A549 (cell line): ENCODE measurements at regions not wholly inside any gene's neighbourhood (a gene's known extent, or its start where the extent isn't known, plus 50 kb on each side); places are given as distances from the start of the nearest gene placed in this dataset.

Experiments
- CEBPB ChIP-seq, 2 experiments: fragments of >200 bp in 1 of 2; sonication (Bioruptor Twin) in 1 of 2; formaldehyde crosslinking in 1 of 2; IDR thresholded peaks; 2 replicates each; pipeline ENCODE4 v1.6.1; 2012 to 2016
- CTCF ChIP-seq: fragments of >200 bp; sonication (Bioruptor Twin); formaldehyde crosslinking; IDR thresholded peaks from 3 replicates; pipeline ENCODE4 v1.5.1; 2016
- EP300 ChIP-seq, 2 experiments: fragments of >200 bp; sonication (Bioruptor Twin); formaldehyde crosslinking; IDR thresholded peaks; 2 replicates in 1 of 2; 3 replicates in 1 of 2; pipeline ENCODE4 v1.6.1; 2016 to 2017
- HMGXB4 ChIP-seq: fragments of 250-450 bp; sonication (Bioruptor Pico); IDR thresholded peaks from 2 replicates; pipeline ENCODE4 v1.5.0; 2021; ENCODE audit warnings: mild to moderate bottlenecking, moderate library complexity, borderline replicate concordance
- PHF8 ChIP-seq: fragments of 200-600 bp; sonication (generic); IDR thresholded peaks from 2 replicates; pipeline ENCODE4 v1.6.1; 2016; ENCODE audit warnings: low read depth, mild to moderate bottlenecking, antibody characterized with exemption, moderate library complexity, borderline replicate concordance
- POLR2A ChIP-seq: IDR thresholded peaks from 2 replicates; pipeline ENCODE4 v1.6.1; 2012; ENCODE audit warnings: mild to moderate bottlenecking, low read length
- REST ChIP-seq: fragments of 200-600 bp; sonication (generic); IDR thresholded peaks from 2 replicates; pipeline ENCODE4 v1.6.1; 2016; ENCODE audit warnings: antibody characterized with exemption, mild to moderate bottlenecking, moderate library complexity

- TF ChIP-seq CTCF, result no peak
- no peak for TF ChIP-seq POLR2A
- TF ChIP-seq EP300 (IDR thresholded peaks at IDR 0.05), result no peak
- TF ChIP-seq REST, result no peak
- TF ChIP-seq PHF8, result no peak
- TF ChIP-seq HMGXB4 (CRISPR knock-in tag), result no peak
- no peak for TF ChIP-seq CEBPB (IDR thresholded peaks at IDR 0.05)
Observed at GRCh38 chr2:49222975-49223528, 68.7 kb upstream of the FSHR start.
